ENCODE measurements at regions not wholly inside any gene's neighbourhood (a gene's known extent, or its start where the extent isn't known, plus 50 kb on each side); places are given as distances from the start of the nearest gene placed in this dataset.

DNA sequence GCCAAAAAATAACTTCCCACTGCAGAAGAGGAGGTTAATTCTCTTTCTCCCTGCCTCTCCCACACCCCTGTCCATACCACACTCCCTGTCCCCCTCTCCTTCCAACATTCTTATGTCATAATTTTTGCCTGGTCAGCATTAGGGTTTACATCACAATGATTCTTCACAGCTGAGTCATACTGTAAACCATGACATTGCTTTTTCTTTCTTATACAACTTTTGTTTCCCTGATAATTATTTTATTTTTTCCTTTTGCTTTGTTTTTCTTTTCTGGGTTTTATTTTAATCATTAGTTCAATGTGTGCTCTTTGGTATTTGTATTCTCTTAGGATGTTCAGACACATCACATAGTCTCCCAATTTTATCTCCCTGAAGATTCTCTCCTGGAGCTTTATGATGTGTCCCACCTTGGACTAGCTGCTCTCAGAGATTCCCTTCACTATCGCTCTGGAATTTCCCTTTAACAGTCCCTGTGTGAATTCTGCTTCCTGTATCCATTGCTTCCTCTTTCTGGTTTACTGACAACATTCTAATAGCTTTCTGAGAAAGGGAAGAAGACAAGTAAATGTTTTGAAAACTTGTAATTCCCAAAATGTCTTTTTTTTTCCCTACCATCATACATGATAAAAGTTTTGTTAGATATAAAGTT, 70.7 kb downstream of the SOX2 start:
- no peak for TF ChIP-seq CTCF (IDR thresholded peaks at IDR 0.05)
- TF ChIP-seq POLR2A (IDR thresholded peaks at IDR 0.05) = no peak

Measured in prostate gland (tissue), 2 donors.